ENCODE measurements at regions not wholly inside any gene's neighbourhood (a gene's known extent, or its start where the extent isn't known, plus 50 kb on each side); places are given as distances from the start of the nearest gene placed in this dataset.
"Not testable (repeated sequence)": the region's sequence is repeated elsewhere in the genome, so short reads cannot be mapped to it uniquely, and the experiment has no call there.

DNA sequence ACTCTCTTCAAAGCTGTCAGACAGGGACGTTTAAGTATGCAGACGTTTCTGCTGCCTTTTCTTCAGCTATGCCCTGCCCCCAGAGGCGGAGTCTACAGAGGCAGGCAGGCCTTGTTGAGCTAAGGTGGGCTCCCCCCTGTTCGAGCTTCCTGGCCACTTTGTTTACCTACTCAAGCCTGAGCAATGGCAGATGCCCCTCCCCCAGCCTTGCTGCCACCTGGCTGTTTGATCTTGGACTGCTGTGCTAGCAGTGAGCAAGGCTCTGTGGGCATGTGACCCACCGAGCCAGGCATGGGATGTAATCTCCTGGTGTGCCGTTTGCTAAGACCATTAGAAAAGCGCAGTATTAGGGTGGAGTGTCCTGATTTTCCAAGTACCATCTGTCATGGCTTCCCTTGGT is 900.4 kb upstream of the MDGA2 start:
- TF ChIP-seq FOXM1 (IDR thresholded peaks at IDR 0.05; ENCODE audit: borderline replicate concordance) (no peak), FOXA1 (IDR thresholded peaks at IDR 0.05) (no peak), SUZ12 (IDR thresholded peaks at IDR 0.05) (no peak), ARNT (IDR thresholded peaks at IDR 0.05) (no peak)
- DNase-seq (ENCODE audit: extremely low spot score), result no peak
- ChIA-PET CTCF (no interaction called here), POLR2A (no interaction called here)

DNA sequence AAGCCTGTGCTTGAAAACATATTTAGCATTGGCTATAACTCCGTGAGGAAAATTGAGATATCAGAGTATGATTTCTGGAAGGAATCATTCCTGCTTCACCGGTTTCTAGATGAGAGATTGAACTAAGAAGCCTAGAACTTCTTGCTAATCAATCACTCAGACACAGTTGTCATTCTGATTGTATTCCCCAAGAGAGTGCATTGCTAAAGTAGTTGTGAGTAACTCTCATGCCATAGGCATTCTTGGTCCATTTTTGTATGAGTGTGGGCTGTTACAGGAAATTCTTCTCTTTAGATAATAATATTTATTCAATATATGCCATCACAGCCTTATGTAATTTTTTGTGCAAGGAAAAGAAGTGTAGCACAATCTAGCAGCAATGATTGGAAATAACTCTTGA is 893.3 kb upstream of the MDGA2 start:
- TF ChIP-seq BHLHE40 (IDR thresholded peaks at IDR 0.05; ENCODE audit: borderline replicate concordance) (no peak), FOXA1 (IDR thresholded peaks at IDR 0.05) (no peak), FOXM1 (IDR thresholded peaks at IDR 0.05; ENCODE audit: borderline replicate concordance) (no peak), NFRKB (IDR thresholded peaks at IDR 0.05) (no peak), L3MBTL2 (conservative IDR thresholded peaks at IDR 0.05) (no peak), CTBP1 (IDR thresholded peaks at IDR 0.05; ENCODE audit: borderline replicate concordance) (no peak), FOXK2 (IDR thresholded peaks at IDR 0.05) (no peak), SUZ12 (IDR thresholded peaks at IDR 0.05) (no peak), LEF1 (IDR thresholded peaks at IDR 0.05; ENCODE audit: borderline replicate concordance) (no peak), ELF4 (IDR thresholded peaks at IDR 0.05) (no peak), ARNT (IDR thresholded peaks at IDR 0.05) (no peak), SP1 (IDR thresholded peaks at IDR 0.05) (no peak), TARDBP (IDR thresholded peaks at IDR 0.05) (no peak), ZNF384 (IDR thresholded peaks at IDR 0.05) (no peak), HDGF (IDR thresholded peaks at IDR 0.05; ENCODE audit: borderline replicate concordance) (no peak)
- TF ChIP-seq, protein P1, sequence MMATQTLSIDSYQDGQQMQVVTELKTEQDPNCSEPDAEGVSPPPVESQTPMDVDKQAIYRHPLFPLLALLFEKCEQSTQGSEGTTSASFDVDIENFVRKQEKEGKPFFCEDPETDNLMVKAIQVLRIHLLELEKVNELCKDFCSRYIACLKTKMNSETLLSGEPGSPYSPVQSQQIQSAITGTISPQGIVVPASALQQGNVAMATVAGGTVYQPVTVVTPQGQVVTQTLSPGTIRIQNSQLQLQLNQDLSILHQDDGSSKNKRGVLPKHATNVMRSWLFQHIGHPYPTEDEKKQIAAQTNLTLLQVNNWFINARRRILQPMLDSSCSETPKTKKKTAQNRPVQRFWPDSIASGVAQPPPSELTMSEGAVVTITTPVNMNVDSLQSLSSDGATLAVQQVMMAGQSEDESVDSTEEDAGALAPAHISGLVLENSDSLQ (IDR thresholded peaks at IDR 0.05), result no peak
- ChIA-PET POLR2A (no interaction called here), CTCF (no interaction called here)
- DNase-seq (ENCODE audit: extremely low spot score), result no peak

DNA sequence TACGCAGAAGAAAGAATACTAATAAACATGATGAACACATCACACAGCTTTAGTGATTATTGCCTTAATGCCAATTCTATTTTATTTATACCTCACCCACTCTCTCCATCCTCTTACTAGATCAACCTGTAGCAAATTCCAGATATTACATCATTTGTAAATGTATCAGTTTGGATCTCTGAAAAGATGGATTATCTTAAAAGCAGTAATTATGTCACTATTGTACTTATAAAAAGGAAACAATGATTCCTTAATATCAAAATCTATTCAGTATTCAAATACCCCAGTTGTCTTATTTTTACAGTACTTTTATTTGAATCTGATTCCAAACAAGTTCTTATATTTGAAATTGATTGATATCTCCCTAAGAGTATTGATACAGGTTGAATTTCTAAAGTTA is 892.8 kb upstream of the MDGA2 start:
- ChIA-PET POLR2A (no interaction called here), CTCF (no interaction called here)
- DNase-seq (ENCODE audit: extremely low spot score), result no peak
- no peak for TF ChIP-seq ZNF384 (IDR thresholded peaks at IDR 0.05)
- TF ChIP-seq FOXM1 (IDR thresholded peaks at IDR 0.05; ENCODE audit: borderline replicate concordance), result no peak
- TF ChIP-seq L3MBTL2 (conservative IDR thresholded peaks at IDR 0.05), result no peak
- no peak for TF ChIP-seq SP1 (IDR thresholded peaks at IDR 0.05)

GRCh38 chr14:48563489-48563888 is 888.1 kb upstream of the MDGA2 start:
- POLR2A ChIA-PET, result no interaction called here
- CTCF ChIA-PET, result no interaction called here
- TF ChIP-seq SUZ12 (IDR thresholded peaks at IDR 0.05) (no peak), FOXA1 (IDR thresholded peaks at IDR 0.05) (no peak), NFRKB (IDR thresholded peaks at IDR 0.05) (no peak), ARNT (IDR thresholded peaks at IDR 0.05) (no peak), FOXM1 (IDR thresholded peaks at IDR 0.05; ENCODE audit: borderline replicate concordance) (no peak), L3MBTL2 (conservative IDR thresholded peaks at IDR 0.05) (no peak), ZNF384 (IDR thresholded peaks at IDR 0.05) (no peak), HDGF (IDR thresholded peaks at IDR 0.05; ENCODE audit: borderline replicate concordance) (no peak), TARDBP (IDR thresholded peaks at IDR 0.05) (no peak), FOXK2 (IDR thresholded peaks at IDR 0.05) (no peak), LEF1 (IDR thresholded peaks at IDR 0.05; ENCODE audit: borderline replicate concordance) (no peak), CTBP1 (IDR thresholded peaks at IDR 0.05; ENCODE audit: borderline replicate concordance) (no peak)
- DNase-seq (ENCODE audit: extremely low spot score), result no peak

GRCh38 chr14:48561438-48561837 is 886.0 kb upstream of the MDGA2 start:
- DNase-seq (ENCODE audit: extremely low spot score); CTCF ChIA-PET; POLR2A ChIA-PET: not testable (repeated sequence)

- CTCF ChIA-PET, result no interaction called here
- DNase-seq (ENCODE audit: extremely low spot score), result no peak
- TF ChIP-seq CTBP1 (IDR thresholded peaks at IDR 0.05; ENCODE audit: borderline replicate concordance), result no peak
- TF ChIP-seq SUZ12 (IDR thresholded peaks at IDR 0.05), result no peak
- TF ChIP-seq TARDBP (IDR thresholded peaks at IDR 0.05), result no peak
- TF ChIP-seq, protein P1 (IDR thresholded peaks at IDR 0.05), result no peak
- no peak for TF ChIP-seq SP1 (IDR thresholded peaks at IDR 0.05)
- no peak for TF ChIP-seq FOXM1 (IDR thresholded peaks at IDR 0.05; ENCODE audit: borderline replicate concordance)
- TF ChIP-seq NFRKB (IDR thresholded peaks at IDR 0.05), result no peak
- no peak for TF ChIP-seq ARNT (IDR thresholded peaks at IDR 0.05)
- TF ChIP-seq ZNF384 (IDR thresholded peaks at IDR 0.05), result no peak
- no peak for TF ChIP-seq FOXA1 (IDR thresholded peaks at IDR 0.05)
- POLR2A ChIA-PET, result no interaction called here
These were observed 885.0 kb upstream of the MDGA2 start for GRCh38 chr14:48560421-48560820.

DNA sequence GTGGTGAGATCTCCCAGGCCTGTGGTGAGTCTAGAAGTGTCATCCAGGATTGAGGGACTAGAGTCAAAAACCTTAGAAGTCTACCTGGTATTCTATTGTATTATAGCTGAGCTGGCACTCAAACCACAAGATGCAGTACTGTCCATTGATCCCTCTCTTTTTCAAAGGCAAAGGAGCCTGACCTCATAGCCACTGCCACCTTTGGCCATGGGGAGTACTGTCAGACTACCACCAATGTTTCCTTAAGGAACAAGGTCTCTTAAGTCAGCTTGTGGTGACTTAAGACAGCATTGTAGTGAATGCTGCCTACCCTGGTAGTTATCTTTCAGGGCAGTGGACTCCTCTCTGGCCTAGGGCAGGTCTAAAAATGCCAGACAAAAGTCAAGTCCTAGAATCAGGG is 878.0 kb upstream of the MDGA2 start:
- ChIA-PET POLR2A (no interaction called here), CTCF (no interaction called here)
- DNase-seq (ENCODE audit: extremely low spot score), result no peak
- TF ChIP-seq BHLHE40 (IDR thresholded peaks at IDR 0.05; ENCODE audit: borderline replicate concordance) (no peak), ARNT (IDR thresholded peaks at IDR 0.05) (no peak), CTBP1 (IDR thresholded peaks at IDR 0.05; ENCODE audit: borderline replicate concordance) (no peak), HDGF (IDR thresholded peaks at IDR 0.05; ENCODE audit: borderline replicate concordance) (no peak), SP1 (IDR thresholded peaks at IDR 0.05) (no peak), LEF1 (IDR thresholded peaks at IDR 0.05; ENCODE audit: borderline replicate concordance) (no peak), TARDBP (IDR thresholded peaks at IDR 0.05) (no peak), FOXK2 (IDR thresholded peaks at IDR 0.05) (no peak), ZNF384 (IDR thresholded peaks at IDR 0.05) (no peak), SUZ12 (IDR thresholded peaks at IDR 0.05) (no peak), L3MBTL2 (conservative IDR thresholded peaks at IDR 0.05) (no peak), NFRKB (IDR thresholded peaks at IDR 0.05) (no peak), ELF4 (IDR thresholded peaks at IDR 0.05) (no peak), FOXA1 (IDR thresholded peaks at IDR 0.05) (no peak), FOXM1 (IDR thresholded peaks at IDR 0.05; ENCODE audit: borderline replicate concordance) (no peak)
- TF ChIP-seq, protein P1 (IDR thresholded peaks at IDR 0.05), result no peak

Data from HEK293T (cell line).